ENCODE measurements at regions not wholly inside any gene's neighbourhood (a gene's known extent, or its start where the extent isn't known, plus 50 kb on each side); places are given as distances from the start of the nearest gene placed in this dataset.

DNA sequence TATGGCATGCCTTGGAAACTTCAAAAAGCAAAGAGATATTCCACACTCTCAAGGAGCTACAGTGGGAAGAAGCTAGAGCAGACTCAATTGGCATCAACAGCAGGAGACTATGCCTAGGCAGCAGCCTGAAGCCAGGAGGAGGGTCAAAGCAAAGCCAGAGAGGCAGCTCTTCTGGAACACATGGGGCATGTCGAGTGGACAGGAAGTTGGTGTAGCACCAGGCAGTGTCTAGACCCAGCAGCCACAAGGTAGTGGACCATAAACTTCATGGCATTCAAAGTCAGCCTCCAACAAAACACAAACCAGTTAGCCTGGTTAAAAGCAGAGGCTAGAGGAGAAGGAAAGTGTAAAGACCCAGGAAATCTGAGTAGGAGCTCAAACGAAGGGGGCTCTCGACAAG is 311.2 kb upstream of the PKDCC start:
- TF ChIP-seq REST (IDR thresholded peaks at IDR 0.05; ENCODE audit: insufficient read depth in 1 of 2, low read depth in 2 of 2, low read length in 2 of 2) (no peak), POLR2AphosphoS5 (IDR thresholded peaks at IDR 0.05; ENCODE audit: low read depth, low read length) (no peak), FOXP2 (optimal IDR thresholded peaks at IDR 0.05; ENCODE audit: borderline replicate concordance, extremely low read depth, extremely low read length, insufficient read depth) (no peak), TAF1 (IDR thresholded peaks at IDR 0.05; ENCODE audit: borderline replicate concordance, insufficient read depth, low read length) (no peak), SIN3A (IDR thresholded peaks at IDR 0.05; ENCODE audit: borderline replicate concordance, insufficient read depth, low read length) (no peak)

DNA sequence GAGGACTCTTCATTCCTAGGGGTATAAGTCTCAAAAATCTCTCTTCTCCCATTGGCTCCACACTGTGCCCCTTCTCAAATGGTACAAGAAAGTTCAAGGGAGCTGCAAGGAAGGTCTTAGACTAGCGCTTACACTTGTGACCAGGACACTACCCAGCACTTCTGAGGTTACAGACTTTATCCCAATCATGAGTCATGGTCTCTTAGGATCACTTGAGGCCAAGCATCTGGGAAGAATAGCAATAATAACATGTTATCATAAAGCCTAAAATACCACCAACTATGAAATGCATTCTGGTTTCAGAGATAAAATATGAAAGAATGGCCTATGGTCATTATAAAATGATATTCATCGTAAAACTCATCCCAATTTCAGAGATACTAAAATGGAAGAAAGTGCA is 309.9 kb upstream of the PKDCC start:
- TF ChIP-seq SIN3A (IDR thresholded peaks at IDR 0.05; ENCODE audit: borderline replicate concordance, insufficient read depth, low read length), result no peak
- no peak for TF ChIP-seq TAF1 (IDR thresholded peaks at IDR 0.05; ENCODE audit: borderline replicate concordance, insufficient read depth, low read length)
- no peak for TF ChIP-seq REST (IDR thresholded peaks at IDR 0.05; ENCODE audit: insufficient read depth in 1 of 2, low read depth in 2 of 2, low read length in 2 of 2)
- no peak for TF ChIP-seq FOXP2 (optimal IDR thresholded peaks at IDR 0.05; ENCODE audit: borderline replicate concordance, extremely low read depth, extremely low read length, insufficient read depth)
- TF ChIP-seq POLR2AphosphoS5 (IDR thresholded peaks at IDR 0.05; ENCODE audit: low read depth, low read length), result no peak

DNA sequence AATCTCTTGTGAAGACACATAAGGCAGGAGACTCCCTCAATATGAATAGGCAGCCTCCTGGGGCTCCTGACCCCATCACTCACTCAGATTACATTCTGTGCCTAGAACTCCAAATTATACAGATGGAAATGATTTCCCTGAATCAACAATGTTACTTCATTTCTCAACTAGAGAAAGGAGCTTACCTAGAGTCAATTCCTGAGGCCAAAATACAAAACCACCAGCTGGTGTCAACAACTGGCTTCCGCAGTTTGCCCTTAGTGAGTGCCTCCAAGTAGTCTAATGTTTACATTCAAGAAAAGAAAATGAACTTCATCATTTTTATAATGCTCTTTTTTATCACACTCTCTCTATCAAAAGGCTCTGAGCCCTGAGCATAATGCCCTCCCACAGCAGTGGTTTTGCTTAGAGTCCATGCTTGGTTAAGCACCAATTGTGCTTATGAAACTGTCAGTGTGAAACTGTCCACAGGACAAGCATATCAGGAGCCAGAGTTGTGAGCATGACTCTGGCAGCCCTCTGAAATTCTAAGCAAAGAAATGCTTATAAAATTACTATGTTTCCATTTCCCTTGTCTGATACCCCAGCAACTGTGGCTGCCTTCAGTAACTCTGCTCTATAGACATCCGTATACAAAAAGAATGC is 305.7 kb upstream of the PKDCC start:
- TF ChIP-seq SIN3A (IDR thresholded peaks at IDR 0.05; ENCODE audit: borderline replicate concordance, insufficient read depth, low read length) (no peak), POLR2AphosphoS5 (IDR thresholded peaks at IDR 0.05; ENCODE audit: low read depth, low read length) (no peak), REST (IDR thresholded peaks at IDR 0.05; ENCODE audit: insufficient read depth in 1 of 2, low read depth in 2 of 2, low read length in 2 of 2) (no peak), FOXP2 (optimal IDR thresholded peaks at IDR 0.05; ENCODE audit: borderline replicate concordance, extremely low read depth, extremely low read length, insufficient read depth) (no peak)

DNA sequence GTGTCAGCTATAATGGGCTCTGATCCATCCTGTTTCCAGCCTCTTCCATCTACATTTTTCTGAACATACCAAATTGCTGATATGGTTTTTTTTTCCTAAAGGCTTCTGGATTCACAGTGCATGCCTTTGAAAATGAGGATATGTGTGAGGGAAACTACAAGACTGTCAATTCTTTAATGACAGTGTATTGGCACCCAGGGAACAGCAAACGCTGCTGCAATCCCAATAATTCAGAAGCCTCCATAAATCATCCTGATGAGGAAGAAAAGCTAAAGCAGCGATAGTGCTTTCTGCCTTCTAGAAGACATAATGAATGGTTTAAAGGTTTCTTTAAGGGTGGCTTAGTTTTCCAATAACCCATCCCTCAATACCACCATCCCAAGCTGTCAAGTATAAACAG is 304.5 kb upstream of the PKDCC start:
- TF ChIP-seq REST (IDR thresholded peaks at IDR 0.05; ENCODE audit: insufficient read depth in 1 of 2, low read depth in 2 of 2, low read length in 2 of 2) (no peak), TAF1 (IDR thresholded peaks at IDR 0.05; ENCODE audit: borderline replicate concordance, insufficient read depth, low read length) (no peak), FOXP2 (optimal IDR thresholded peaks at IDR 0.05; ENCODE audit: borderline replicate concordance, extremely low read depth, extremely low read length, insufficient read depth) (no peak), SIN3A (IDR thresholded peaks at IDR 0.05; ENCODE audit: borderline replicate concordance, insufficient read depth, low read length) (no peak), POLR2AphosphoS5 (IDR thresholded peaks at IDR 0.05; ENCODE audit: low read depth, low read length) (no peak)

- TF ChIP-seq POLR2AphosphoS5 (IDR thresholded peaks at IDR 0.05; ENCODE audit: low read depth, low read length) (no peak), FOXP2 (optimal IDR thresholded peaks at IDR 0.05; ENCODE audit: borderline replicate concordance, extremely low read depth, extremely low read length, insufficient read depth) (no peak), REST (IDR thresholded peaks at IDR 0.05; ENCODE audit: insufficient read depth in 1 of 2, low read depth in 2 of 2, low read length in 2 of 2) (no peak), SIN3A (IDR thresholded peaks at IDR 0.05; ENCODE audit: borderline replicate concordance, insufficient read depth, low read length) (no peak), TAF1 (IDR thresholded peaks at IDR 0.05; ENCODE audit: borderline replicate concordance, insufficient read depth, low read length) (no peak)
Observed at GRCh38 chr2:41750829-41751228, 297.0 kb upstream of the PKDCC start.
